HUES48 (cell line): ENCODE measurements at regions not wholly inside any gene's neighbourhood (a gene's known extent, or its start where the extent isn't known, plus 50 kb on each side); places are given as distances from the start of the nearest gene placed in this dataset.

Experiments
- H3K27ac ChIP-seq: one replicate; pipeline ENCODE4 v1.7.0; 2013; ENCODE audit warnings: low read depth, low read length, inconsistent platforms
- H3K27me3 ChIP-seq: 2 replicates; pipeline ENCODE4 v1.6.1; 2013; ENCODE audit warnings: mild to moderate bottlenecking, low read length; ENCODE audit not compliant: control insufficient read depth, insufficient read depth
- H3K36me3 ChIP-seq: 2 replicates; pipeline ENCODE4 v1.6.1; 2013; ENCODE audit warnings: low read length; ENCODE audit not compliant: control insufficient read depth, insufficient read depth
- H3K4me1 ChIP-seq: 2 replicates; pipeline ENCODE4 v1.6.1; 2013; ENCODE audit warnings: mild to moderate bottlenecking, low read length; ENCODE audit not compliant: control insufficient read depth, insufficient read depth
- H3K4me3 ChIP-seq: 2 replicates; pipeline ENCODE4 v1.5.1; 2013; ENCODE audit warnings: mild to moderate bottlenecking, low read depth, low read length
- H3K9ac ChIP-seq: 2 replicates; pipeline ENCODE4 v1.6.1; 2013; ENCODE audit warnings: mild to moderate bottlenecking, low read depth, low read length, moderate library complexity
- H3K9me3 ChIP-seq: 2 replicates; pipeline ENCODE4 v1.6.1; 2013; ENCODE audit warnings: low read length; ENCODE audit not compliant: control insufficient read depth, insufficient read depth

DNA sequence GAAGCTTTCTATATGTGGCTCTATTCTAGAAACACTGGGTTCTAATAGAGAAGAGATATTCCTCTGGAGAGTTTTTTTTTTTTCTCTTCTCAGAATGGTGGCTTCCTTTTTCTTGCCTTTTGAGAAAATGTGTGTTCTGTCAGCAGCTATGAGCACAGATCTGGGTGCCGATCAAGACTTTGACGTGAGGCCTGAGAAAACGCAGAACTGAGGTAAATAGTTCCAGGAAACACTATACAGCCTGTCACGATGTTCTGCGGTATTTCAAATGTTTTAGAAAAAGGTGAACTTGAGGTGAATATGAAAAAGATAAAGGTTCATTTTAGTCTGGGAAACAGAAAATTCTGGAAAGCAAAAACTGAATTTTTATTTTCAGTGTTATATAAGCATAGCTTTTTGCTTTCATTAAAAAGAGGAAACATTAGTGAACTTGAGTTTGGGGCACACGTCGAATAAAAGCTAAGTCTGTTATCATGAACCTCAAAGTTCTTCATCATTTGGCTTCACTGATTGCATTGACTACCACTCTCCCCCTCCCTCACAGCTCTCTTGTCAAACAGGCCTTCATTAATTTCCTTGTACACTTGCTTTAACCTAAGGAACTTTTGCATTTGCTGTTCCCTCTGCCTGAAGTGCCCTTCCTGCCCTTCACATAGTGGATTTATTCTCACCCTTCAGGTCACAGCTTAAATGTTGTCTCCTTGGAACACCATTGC lies 265.1 kb downstream of the NFKBIZ start:
- H3K9me3 ChIP-seq = no peaks in the 10 kb centered on the region
- H3K9ac ChIP-seq = no peak overlapping the region
- H3K4me1 ChIP-seq = no peaks in the 10 kb centered on the region
- no peaks in the 10 kb centered on the region for H3K36me3 ChIP-seq
- no peak overlapping the region for H3K4me3 ChIP-seq
- no peak overlapping the region for H3K27ac ChIP-seq
- no peaks in the 10 kb centered on the region for H3K27me3 ChIP-seq

DNA sequence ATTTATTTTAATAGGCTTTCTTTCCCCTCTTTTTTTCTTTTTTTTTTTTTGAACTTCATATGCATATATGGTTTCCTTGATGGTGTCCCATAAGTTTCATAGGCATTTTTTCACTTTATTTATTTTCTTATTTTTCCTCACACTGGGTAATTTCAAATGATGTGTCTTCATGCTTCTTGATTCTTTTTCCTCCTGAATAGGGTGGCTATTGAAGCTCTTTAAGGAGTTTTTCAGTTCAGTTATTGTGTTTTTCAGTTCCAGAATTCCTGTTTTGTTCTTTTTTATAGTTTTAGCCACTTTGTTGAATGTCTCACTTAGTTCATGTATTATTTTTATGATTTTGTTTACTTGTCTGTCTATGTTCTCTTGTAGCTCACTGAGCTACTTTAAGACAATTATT lies 273.2 kb downstream of the NFKBIZ start:
- Histone ChIP-seq H3K9me3 (no peaks in the 10 kb centered on the region), H3K9ac (no peak overlapping the region), H3K36me3 (no peaks in the 10 kb centered on the region), H3K27ac (no peak overlapping the region), H3K4me3 (no peak overlapping the region), H3K27me3 (no peaks in the 10 kb centered on the region), H3K4me1 (no peaks in the 10 kb centered on the region)

DNA sequence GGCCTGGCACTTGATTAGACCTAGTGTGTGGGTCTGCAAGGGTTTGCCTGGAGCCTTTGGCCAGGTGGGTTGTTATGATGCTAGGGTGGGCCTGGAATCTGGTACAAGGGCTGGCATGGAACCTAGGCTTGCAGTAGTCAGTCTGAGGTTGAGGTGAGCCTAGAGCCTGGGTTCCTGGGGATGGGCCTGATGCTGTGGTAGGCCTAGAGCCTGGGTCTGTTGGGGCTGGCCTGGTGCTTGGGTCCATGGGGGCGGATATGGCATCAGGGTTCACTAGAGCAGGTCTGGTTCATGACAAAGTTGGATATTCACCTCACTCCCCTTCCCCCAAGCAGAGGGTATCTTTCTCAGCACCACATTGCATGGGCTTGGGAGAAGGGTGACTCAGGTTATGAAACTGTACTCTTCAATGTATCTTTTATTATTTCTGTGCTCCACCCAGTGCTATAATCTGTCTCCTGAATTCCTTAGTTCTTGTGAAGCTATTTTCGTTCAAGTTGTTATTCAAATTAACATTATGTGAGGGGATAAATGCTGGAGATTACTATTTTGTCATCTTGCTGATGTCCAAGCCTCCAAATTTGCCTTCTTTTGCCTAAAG lies 274.4 kb downstream of the NFKBIZ start:
- H3K27ac ChIP-seq = no peak overlapping the region

DNA sequence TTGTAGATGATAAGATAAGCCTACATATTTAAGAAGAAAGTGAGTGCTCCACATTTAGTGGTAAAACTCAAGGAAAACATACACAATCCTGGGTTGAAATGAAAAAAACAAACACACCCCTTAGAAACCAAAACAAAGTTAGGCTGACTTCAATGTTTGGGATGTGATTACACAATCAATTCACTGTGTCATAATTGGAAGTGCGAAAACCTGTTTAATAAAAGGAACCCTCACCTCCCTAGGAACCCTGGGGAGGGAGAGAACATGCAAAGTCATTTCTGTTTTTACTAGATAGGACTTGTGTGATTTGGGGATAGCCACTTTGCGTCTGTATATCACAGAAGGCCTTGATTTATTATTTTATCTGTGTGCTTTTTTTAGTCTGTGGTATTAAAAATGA lies 275.0 kb downstream of the NFKBIZ start:
- Histone ChIP-seq H3K27me3 (no peaks in the 10 kb centered on the region), H3K9ac (no peak overlapping the region), H3K27ac (no peak overlapping the region), H3K4me3 (no peak overlapping the region), H3K9me3 (no peaks in the 10 kb centered on the region), H3K4me1 (no peaks in the 10 kb centered on the region), H3K36me3 (no peaks in the 10 kb centered on the region)

More for the DNA sequence above, 274.4 kb downstream of the NFKBIZ start:
- no peak overlapping the region for H3K4me3 ChIP-seq
- no peaks in the 10 kb centered on the region for H3K27me3 ChIP-seq
- H3K9ac ChIP-seq = no peak overlapping the region
- no peaks in the 10 kb centered on the region for H3K4me1 ChIP-seq
- no peaks in the 10 kb centered on the region for H3K9me3 ChIP-seq
- H3K36me3 ChIP-seq = no peaks in the 10 kb centered on the region

DNA sequence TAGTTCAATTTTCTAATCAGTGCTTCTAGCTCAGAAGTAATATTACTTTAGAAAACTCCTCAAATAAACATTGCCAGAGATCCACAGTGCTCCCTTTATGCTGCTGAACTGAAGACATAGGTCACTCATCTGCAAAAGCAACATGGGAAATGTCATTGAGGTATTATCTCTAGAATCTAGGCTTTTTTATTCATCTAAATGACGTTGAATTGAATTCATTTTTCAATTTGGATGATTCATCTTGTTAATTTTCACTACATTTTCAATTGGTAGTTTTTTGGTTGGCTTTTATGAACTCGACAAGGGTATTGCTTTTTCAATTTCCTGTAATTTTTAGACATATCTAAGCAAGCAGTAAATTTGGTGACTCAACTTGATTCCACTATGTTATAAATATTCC lies 275.4 kb downstream of the NFKBIZ start:
- Histone ChIP-seq H3K4me3 (no peak overlapping the region), H3K27me3 (no peaks in the 10 kb centered on the region), H3K9ac (no peak overlapping the region), H3K36me3 (no peaks in the 10 kb centered on the region), H3K27ac (no peak overlapping the region), H3K9me3 (no peaks in the 10 kb centered on the region), H3K4me1 (no peaks in the 10 kb centered on the region)

DNA sequence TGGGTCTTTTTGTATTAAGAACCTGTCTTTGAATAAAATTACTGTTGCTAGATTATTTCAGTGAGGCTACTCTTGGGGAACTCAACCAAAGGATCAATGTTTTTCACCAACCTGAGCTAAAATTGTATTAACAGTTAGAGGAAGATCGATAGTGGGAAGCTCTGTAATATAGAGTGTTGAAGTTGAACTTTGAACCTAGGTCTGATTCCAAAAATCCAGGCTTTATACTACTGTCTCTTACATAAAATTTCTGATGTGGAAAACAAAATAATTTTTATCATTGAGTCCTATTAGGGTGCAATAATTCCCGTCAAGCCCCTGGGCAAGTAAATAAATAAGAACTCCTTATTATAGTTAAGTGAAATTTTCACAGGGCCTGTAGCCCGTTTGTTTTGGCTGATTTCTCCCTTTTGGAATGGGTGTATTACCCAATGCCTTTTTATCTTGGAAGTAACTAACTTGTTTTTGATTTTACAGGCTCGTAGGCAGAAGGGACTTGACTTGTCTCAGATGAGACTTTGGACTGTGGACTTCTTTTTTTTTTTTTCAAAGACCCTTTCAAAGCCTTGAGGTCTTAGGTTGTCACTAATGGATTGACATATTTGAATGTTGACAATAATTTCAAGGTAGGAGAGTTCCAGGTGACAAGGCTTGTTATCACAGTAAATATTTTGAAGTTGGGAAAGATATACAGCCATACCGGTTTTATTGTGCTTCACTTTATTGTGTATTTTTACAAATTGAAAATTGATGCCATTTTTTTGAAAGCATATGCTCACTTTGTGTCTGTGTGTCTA lies 276.1 kb downstream of the NFKBIZ start:
- H3K9ac ChIP-seq = no peak overlapping the region
- H3K27ac ChIP-seq = no peak overlapping the region
- no peaks in the 10 kb centered on the region for H3K36me3 ChIP-seq
- H3K9me3 ChIP-seq = no peaks in the 10 kb centered on the region
- no peak overlapping the region for H3K4me3 ChIP-seq
- H3K27me3 ChIP-seq = no peaks in the 10 kb centered on the region
- no peaks in the 10 kb centered on the region for H3K4me1 ChIP-seq

DNA sequence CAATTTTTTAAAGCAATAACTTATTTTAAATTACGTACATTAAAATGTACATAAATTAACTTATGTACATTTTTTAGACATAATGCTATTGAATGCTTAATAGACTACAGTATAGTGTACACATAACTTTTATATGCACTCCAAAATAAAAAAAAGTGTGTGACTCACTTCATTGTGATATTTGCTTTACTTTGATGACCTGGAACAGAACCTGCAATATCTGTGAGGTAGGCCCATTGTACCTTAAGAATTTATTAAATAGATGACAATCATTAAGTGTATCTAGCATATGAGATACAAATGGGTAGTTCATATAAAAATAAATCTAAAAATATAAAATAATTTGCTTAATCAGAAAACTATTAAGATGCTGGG lies 276.7 kb downstream of the NFKBIZ start:
- H3K27ac ChIP-seq = no peak overlapping the region
- H3K9ac ChIP-seq = no peak overlapping the region
- H3K4me3 ChIP-seq = no peak overlapping the region
- no peaks in the 10 kb centered on the region for H3K36me3 ChIP-seq
- no peaks in the 10 kb centered on the region for H3K9me3 ChIP-seq
- no peaks in the 10 kb centered on the region for H3K27me3 ChIP-seq
- H3K4me1 ChIP-seq = no peaks in the 10 kb centered on the region

DNA sequence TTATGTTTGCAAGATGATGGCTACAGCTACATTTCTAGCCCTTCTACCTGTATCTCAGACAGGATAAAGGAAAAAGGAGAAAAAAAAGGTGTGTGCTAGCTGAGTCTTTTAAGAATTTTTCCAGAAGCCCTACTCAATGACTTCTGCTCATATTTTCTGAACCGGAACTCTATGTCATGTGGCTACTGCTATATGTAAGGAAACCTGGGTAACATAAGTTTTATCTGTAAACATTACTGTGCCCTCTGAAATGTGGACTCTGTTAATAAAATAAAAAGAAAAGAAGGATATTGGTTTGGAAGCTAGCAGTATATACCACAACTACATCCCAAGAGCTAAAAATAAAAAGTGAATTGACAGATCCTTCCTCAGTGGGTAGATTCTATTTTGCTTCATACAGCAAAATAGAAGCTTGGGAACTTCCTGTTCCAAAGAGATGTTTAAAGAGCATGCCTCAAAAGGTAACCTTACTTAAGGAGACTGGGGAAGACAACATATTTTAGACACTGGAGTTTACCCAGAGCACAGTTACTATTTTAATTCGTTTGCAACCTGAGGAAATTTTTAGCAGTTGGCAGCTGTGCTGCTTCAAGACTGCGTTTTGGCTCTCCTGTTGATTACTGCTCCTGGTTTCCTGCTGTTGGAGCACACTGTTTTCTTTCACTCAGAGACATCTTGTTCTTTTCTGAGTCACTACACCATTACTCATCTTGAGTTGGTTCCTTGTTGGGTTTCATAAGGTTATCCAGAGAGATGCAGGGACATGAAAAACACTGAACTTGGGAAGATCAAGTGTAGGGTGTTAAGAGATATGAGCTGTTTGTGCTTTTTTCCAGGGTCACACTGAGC lies 280.7 kb downstream of the NFKBIZ start:
- Histone ChIP-seq H3K36me3 (no peaks in the 10 kb centered on the region), H3K4me3 (no peak overlapping the region), H3K9ac (no peak overlapping the region), H3K4me1 (no peaks in the 10 kb centered on the region), H3K27me3 (no peaks in the 10 kb centered on the region), H3K9me3 (no peaks in the 10 kb centered on the region), H3K27ac (no peak overlapping the region)

DNA sequence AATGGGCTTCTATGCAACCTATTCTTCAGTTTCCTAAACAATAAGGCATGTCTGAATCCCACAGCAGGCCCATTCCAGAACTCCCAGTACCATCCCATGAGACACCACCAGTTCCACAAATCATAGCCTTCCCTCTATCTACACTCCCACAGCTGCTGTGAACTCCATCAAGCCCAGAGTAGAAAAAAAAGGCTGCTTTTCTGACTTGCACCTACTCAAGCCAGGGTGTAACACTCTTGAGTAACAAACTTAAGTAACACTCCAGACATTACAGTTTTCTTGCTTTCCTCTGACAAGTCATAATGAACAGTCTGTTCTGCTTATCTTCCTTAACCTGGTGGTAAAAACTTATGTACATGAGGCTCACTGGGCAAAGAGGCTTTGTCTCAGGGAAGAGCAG lies 283.1 kb downstream of the NFKBIZ start:
- no peaks in the 10 kb centered on the region for H3K4me1 ChIP-seq
- H3K9me3 ChIP-seq = no peaks in the 10 kb centered on the region
- no peaks in the 10 kb centered on the region for H3K27me3 ChIP-seq
- H3K4me3 ChIP-seq = no peak overlapping the region
- H3K27ac ChIP-seq = no peak overlapping the region
- H3K36me3 ChIP-seq = no peaks in the 10 kb centered on the region
- no peak overlapping the region for H3K9ac ChIP-seq

DNA sequence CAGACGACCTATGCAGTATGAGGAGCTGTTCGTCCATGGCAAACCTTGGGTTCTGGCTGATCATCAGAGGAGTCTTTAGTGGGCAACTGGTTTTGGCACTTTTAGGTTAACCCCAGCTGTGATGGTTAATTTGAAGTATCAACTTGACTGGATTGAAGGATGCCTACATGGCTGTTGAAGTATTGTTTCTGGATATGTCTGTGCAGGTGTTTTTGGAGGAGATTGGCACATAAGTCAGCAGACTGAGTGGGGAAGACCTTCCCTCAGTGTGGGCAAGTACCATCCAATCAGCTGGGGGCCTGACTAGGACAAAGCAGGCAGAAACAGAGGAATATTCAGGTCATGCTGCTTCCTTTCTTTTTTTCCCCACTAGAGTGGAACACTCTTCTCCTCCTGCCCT lies 284.1 kb downstream of the NFKBIZ start:
- H3K9me3 ChIP-seq = no peaks in the 10 kb centered on the region
- H3K9ac ChIP-seq = no peak overlapping the region
- no peak overlapping the region for H3K27ac ChIP-seq
- H3K27me3 ChIP-seq = no peaks in the 10 kb centered on the region
- no peak overlapping the region for H3K4me3 ChIP-seq
- H3K36me3 ChIP-seq = no peaks in the 10 kb centered on the region
- H3K4me1 ChIP-seq = no peaks in the 10 kb centered on the region
